Gastroesophageal sphincter (tissue), 4 donors: ENCODE measurements at regions not wholly inside any gene's neighbourhood (a gene's known extent, or its start where the extent isn't known, plus 50 kb on each side); places are given as distances from the start of the nearest gene placed in this dataset.

ENCODE experiments used
- ATAC-seq: fragments of 150-250 bp; one replicate; pipeline ENCODE4 v1.9.1; 2016; ENCODE audit warnings: mild to moderate bottlenecking, moderate library complexity
- H3K27ac ChIP-seq, 4 donors: fragments of 200-600 bp; sonication (generic) in 3 of 4; 1 replicate in 3 of 4; 2 replicates in 1 of 4; pipeline ENCODE4 v1.5.1; 2016 to 2019
- H3K27me3 ChIP-seq: fragments of 200-600 bp; sonication (generic); one replicate; pipeline ENCODE4 v1.5.1; 2019
- H3K36me3 ChIP-seq, 2 donors: fragments of 200-600 bp; sonication (generic); one replicate each; pipeline ENCODE4 v1.5.1; 2019; ENCODE audit warnings: control low read depth in 1 of 2
- H3K4me1 ChIP-seq, 3 donors: fragments of 200-600 bp; sonication (generic); 1 replicate in 2 of 3; 2 replicates in 1 of 3; pipeline ENCODE4 v1.5.1; 2016 to 2019; ENCODE audit warnings: control low read depth in 2 of 3
- H3K4me3 ChIP-seq, 2 donors: fragments of 200-600 bp; sonication (generic); one replicate each; pipeline ENCODE4 v1.5.1; 2019; ENCODE audit warnings: mild to moderate bottlenecking in 1 of 2, moderate library complexity in 1 of 2
- H3K9me3 ChIP-seq, 3 donors: fragments of 200-600 bp; sonication (generic); one replicate each; pipeline ENCODE4 v1.5.1; 2017 to 2019; ENCODE audit warnings: control low read depth in 2 of 3
- CTCF ChIP-seq, 4 experiments: fragments of 200-600 bp in 2 of 4; fragments of 450-650 bp in 2 of 4; sonication (generic) in 1 of 4; IDR thresholded peaks; one replicate each; pipeline ENCODE4 v1.5.1; 2017 to 2019; ENCODE audit warnings: antibody characterized with exemption in 4 of 4, mild to moderate bottlenecking in 2 of 4, moderate library complexity in 2 of 4
- EP300 ChIP-seq: sonication (generic); formaldehyde crosslinking; IDR thresholded peaks from one replicate; pipeline ENCODE4 v1.6.1; 2017; ENCODE audit warnings: antibody characterized with exemption, mild to moderate bottlenecking
- POLR2A ChIP-seq, 2 donors: fragments of 450-650 bp; IDR thresholded peaks; one replicate each; pipeline ENCODE4 v1.6.1; 2017; ENCODE audit warnings: antibody characterized with exemption in 2 of 2, mild to moderate bottlenecking in 2 of 2, moderate library complexity in 1 of 2
- POLR2AphosphoS5 ChIP-seq: sonication (generic); formaldehyde crosslinking; IDR thresholded peaks from one replicate; pipeline ENCODE4 v1.6.1; 2017; ENCODE audit warnings: antibody characterized with exemption
- WGBS, 2 donors: methylation state at CpG; one replicate each; pipeline ENCODE4 v1.1.5; 2018; ENCODE audit warnings: low coverage in 1 of 2; 5-methylcytosine and 5-hydroxymethylcytosine counted together

- Histone ChIP-seq H3K36me3 (no peaks in the 10 kb centered on the region), H3K9me3 (no peaks in the 10 kb centered on the region), H3K27me3 (peaks cover 11% of the 10 kb centered on the region), H3K4me3 (no peak overlapping the region), H3K4me1 (no peaks in the 10 kb centered on the region), H3K27ac (no peak overlapping the region)
- TF ChIP-seq CTCF (IDR thresholded peaks at IDR 0.05) (no peak), EP300 (no peak), POLR2AphosphoS5 (no peak)
- 84 to 88% methylated on average over 3 to 5 of the region's 5 CpGs for WGBS, 2 donors
- ATAC-seq, result no peak
These were observed 147.0 kb downstream of the LINC00237 start for GRCh38 chr20:20959031-20959755.

DNA sequence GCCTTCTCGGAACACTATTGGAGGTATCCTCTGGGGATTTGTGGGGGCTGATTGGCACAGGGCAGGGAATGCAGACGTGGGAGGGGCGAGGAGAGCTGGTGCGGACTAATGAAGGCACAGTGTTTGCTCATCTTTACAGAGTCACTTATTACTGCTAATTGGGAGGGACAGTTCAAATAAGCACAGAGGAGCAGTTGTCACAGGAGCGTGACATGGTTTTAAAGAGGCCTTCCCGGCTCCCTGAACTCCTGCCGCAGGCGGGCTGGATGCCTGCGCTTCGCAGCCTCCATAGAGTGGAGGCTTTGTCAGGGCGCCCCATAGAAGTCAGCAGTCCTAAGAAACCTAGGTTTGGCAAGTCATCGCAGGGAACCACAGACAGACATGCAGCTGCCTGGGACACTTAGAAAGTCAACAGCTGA lies 149.6 kb downstream of the LINC00237 start:
- 60 to 68% methylated on average over 2 to 5 of the region's 12 CpGs for WGBS, 2 donors

DNA sequence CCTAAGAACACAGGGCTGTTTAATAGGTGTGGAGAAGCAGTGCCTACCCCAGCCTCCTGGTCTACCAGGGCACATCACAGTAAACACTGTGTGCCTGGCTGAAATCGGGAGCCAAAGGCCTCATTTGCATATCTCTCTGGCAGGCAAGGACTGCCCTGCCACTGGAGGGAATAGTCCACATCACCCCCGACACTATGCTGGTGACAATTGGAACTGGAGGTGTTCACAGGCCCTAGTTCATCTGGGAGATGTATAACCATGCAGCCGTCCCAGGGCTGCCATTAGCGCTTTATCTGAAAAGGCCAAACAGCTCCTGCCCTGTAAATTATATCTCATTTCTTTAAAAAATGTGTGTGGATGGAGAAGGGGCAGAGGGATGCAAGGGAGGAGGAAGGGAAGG lies 150.3 kb downstream of the LINC00237 start:
- Histone ChIP-seq H3K4me1 (no peaks in the 10 kb centered on the region), H3K36me3 (no peaks in the 10 kb centered on the region), H3K4me3 (no peak overlapping the region), H3K9me3 (no peaks in the 10 kb centered on the region), H3K27ac (no peak overlapping the region), H3K27me3 (peaks cover 10% of the 10 kb centered on the region)
- WGBS, 2 donors, result 47 to 87% methylated on average over 3 of the region's 4 CpGs
- ATAC-seq, result no peak
- TF ChIP-seq EP300 (no peak), POLR2AphosphoS5 (no peak)

More for the DNA sequence above, 149.6 kb downstream of the LINC00237 start:
- no peak for TF ChIP-seq CTCF (IDR thresholded peaks at IDR 0.05)
- TF ChIP-seq POLR2AphosphoS5, result no peak
- no peak for TF ChIP-seq EP300
- TF ChIP-seq POLR2A (IDR thresholded peaks at IDR 0.05), result no peak
- Histone ChIP-seq H3K36me3 (no peaks in the 10 kb centered on the region), H3K4me1 (no peaks in the 10 kb centered on the region), H3K9me3 (no peaks in the 10 kb centered on the region), H3K4me3 (no peak overlapping the region), H3K27me3 (peaks cover 6% of the 10 kb centered on the region), H3K27ac (no peak overlapping the region)
- no peak for ATAC-seq

DNA sequence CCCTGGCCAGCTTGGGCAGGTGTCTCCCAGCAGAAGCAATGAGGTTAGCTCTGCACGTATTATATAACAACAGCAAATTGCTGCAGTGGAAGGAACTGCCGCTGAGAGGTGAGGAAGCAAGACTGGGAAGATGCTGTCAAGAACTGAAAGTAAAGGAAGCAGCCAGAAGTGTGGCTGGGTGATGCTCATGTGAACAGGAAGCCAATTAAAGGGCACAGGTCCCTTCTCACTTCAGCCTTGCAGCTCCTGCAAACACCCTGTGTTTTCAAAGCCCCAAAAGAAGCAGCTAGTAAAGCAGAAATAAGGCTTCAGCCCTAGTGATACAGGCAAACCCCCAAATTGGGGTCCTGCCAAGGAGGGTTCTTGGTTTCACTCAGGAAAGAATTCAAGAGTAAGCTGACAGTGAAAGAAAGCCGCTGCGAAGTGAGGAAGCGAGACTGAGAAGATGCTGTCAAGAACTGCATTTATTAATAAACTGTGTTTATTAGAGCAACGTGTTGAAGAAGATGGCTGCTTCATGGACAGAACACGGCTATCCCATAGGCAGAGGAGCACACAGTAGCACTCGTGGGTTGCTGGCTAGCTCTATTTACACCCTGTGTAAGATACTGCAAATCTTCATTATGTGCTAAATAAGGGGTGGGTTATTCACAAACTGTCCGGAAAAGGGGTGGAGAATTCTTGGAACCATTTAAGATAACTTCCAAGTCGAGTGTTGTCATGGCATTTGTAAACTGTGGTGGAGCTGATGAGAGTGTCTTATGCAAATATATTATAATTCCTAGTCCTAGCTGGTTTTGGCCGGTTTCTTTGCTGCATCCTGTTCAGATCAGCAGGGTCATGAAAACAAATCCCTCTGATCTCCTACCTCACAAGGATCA lies 152.2 kb downstream of the LINC00237 start:
- peak overlapping the region in 1 of 2 donors; percentile 8 for H3K4me3 ChIP-seq
- WGBS, 2 donors, result 30 to 54% methylated on average over 9 to 11 of the region's 11 CpGs
- H3K36me3 ChIP-seq, result no peaks in the 10 kb centered on the region
- H3K27me3 ChIP-seq, result peaks cover 10% of the 10 kb centered on the region
- no peak for TF ChIP-seq EP300
- no peak for TF ChIP-seq CTCF (IDR thresholded peaks at IDR 0.05)
- TF ChIP-seq POLR2AphosphoS5, result no peak
- TF ChIP-seq POLR2A (IDR thresholded peaks at IDR 0.05), result no peak
- no peaks in the 10 kb centered on the region for H3K4me1 ChIP-seq
- H3K27ac ChIP-seq, result no peak overlapping the region
- H3K9me3 ChIP-seq, result no peaks in the 10 kb centered on the region
- ATAC-seq, result no peak

DNA sequence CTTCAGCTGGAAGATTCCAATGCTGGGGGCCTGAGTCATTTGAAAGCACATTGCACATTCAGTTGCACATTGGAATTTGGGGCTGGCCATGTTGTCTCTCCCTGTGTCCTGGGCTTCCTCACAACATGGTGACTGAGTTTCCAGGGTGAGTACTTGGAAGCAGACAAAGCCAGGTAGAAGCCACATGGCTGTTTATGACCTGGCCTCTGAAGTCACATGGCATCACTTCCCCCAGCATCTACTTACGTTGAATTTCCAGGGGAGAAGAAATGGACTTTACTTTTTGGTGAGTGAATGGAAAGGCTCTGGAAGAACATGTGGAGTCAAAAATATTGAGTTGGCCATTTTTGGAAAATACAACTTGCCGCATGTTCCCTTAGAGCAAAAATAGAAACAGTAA lies 155.5 kb downstream of the LINC00237 start:
- Histone ChIP-seq H3K4me3 (no peak overlapping the region), H3K36me3 (no peaks in the 10 kb centered on the region), H3K4me1 (no peaks in the 10 kb centered on the region), H3K9me3 (peaks cover 0 to 11% (median 0%) of the 10 kb centered on the region in 3 donors), H3K27me3 (peaks cover 6% of the 10 kb centered on the region), H3K27ac (no peak overlapping the region)
- WGBS, 2 donors, result 55 to 82% methylated on average over 2 of the region's 2 CpGs
- no peak for ATAC-seq
- TF ChIP-seq POLR2AphosphoS5, result no peak
